HEK293 (cell line): ENCODE measurements at regions not wholly inside any gene's neighbourhood (a gene's known extent, or its start where the extent isn't known, plus 50 kb on each side); places are given as distances from the start of the nearest gene placed in this dataset.

ENCODE experiments used
- CTCF ChIA-PET: fragments of 350-600 bp; formaldehyde crosslinking; extraction: SDS; loops from one replicate; lab custom pipeline; 2021; ENCODE audit warnings: antibody characterized with exemption; lab: Yijun Ruan, JAX
- POLR2A ChIA-PET: fragments of 300-600 bp; formaldehyde crosslinking; extraction: SDS; loops from one replicate; lab custom pipeline; 2020; ENCODE audit warnings: antibody characterized with exemption, inconsistent platforms; lab: Yijun Ruan, JAX
- H3K27ac ChIP-seq: fragments of 200-500 bp; sonication (Bioruptor generic); 2 replicates; pipeline ENCODE4 v1.5.1; 2014; ENCODE audit warnings: low read depth, low read length, control low read depth, inconsistent platforms; ENCODE audit errors: extremely low read depth
- H3K36me3 ChIP-seq, 2 experiments: fragments of 200-500 bp in 1 of 2; sonication (Bioruptor generic) in 1 of 2; 1 replicate in 1 of 2; 2 replicates in 1 of 2; pipeline ENCODE4 v1.5.1; 2014 to 2017; ENCODE audit warnings: inconsistent platforms in 2 of 2, low read length in 2 of 2; ENCODE audit not compliant: control insufficient read depth in 2 of 2, insufficient read depth in 1 of 2
- H3K4me1 ChIP-seq: fragments of 200-500 bp; sonication (Bioruptor generic); 2 replicates; pipeline ENCODE4 v1.5.1; 2014; ENCODE audit warnings: mild to moderate bottlenecking, low read length, inconsistent platforms; ENCODE audit not compliant: control insufficient read depth, insufficient read depth
- H3K4me3 ChIP-seq: 2 replicates; pipeline ENCODE4 v1.5.1; 2011; ENCODE audit warnings: low read depth, mild to moderate bottlenecking, control low read depth, low read length, moderate library complexity
- H3K9me3 ChIP-seq: fragments of 200-500 bp; sonication (Bioruptor generic); 2 replicates; pipeline ENCODE4 v1.5.1; 2014; ENCODE audit warnings: low read depth, low read length, inconsistent platforms; ENCODE audit not compliant: control insufficient read depth, insufficient read depth
- HOXC10 ChIP-seq: sonication (generic); formaldehyde crosslinking; IDR thresholded peaks from 2 replicates; pipeline ENCODE4 v1.8.1; 2023; ENCODE audit warnings: mild to moderate bottlenecking, missing genetic modification reagents
- ZBTB44 ChIP-seq: fragments of 450-650 bp; IDR thresholded peaks from 2 replicates; pipeline ENCODE4 v1.5.1; 2018; ENCODE audit warnings: missing biosample characterization, mild to moderate bottlenecking, missing genetic modification characterization
- ZFP37 ChIP-seq: fragments of 450-650 bp; formaldehyde crosslinking; IDR thresholded peaks from 2 replicates; pipeline ENCODE4 v1.5.1; 2016; ENCODE audit warnings: missing biosample characterization, missing genetic modification characterization
- ZIC2 ChIP-seq: fragments of 450-650 bp; formaldehyde crosslinking; IDR thresholded peaks from 2 replicates; pipeline ENCODE4 v1.5.1; 2016; ENCODE audit warnings: missing biosample characterization, missing genetic modification characterization
- ZNF112 ChIP-seq: fragments of 450-650 bp; formaldehyde crosslinking; IDR thresholded peaks from 2 replicates; pipeline ENCODE4 v1.5.0; 2017; ENCODE audit warnings: missing biosample characterization, missing genetic modification characterization
- ZNF132 ChIP-seq: fragments of 450-650 bp; formaldehyde crosslinking; IDR thresholded peaks from 2 replicates; pipeline ENCODE4 v1.5.1; 2017; ENCODE audit warnings: missing biosample characterization, missing genetic modification characterization, borderline replicate concordance
- ZNF133 ChIP-seq: fragments of 450-650 bp; formaldehyde crosslinking; IDR thresholded peaks from 2 replicates; pipeline ENCODE4 v1.5.1; 2016; ENCODE audit warnings: missing biosample characterization, missing genetic modification characterization
- ZNF18 ChIP-seq: fragments of 450-650 bp; formaldehyde crosslinking; IDR thresholded peaks from 2 replicates; pipeline ENCODE4 v1.5.1; 2016; ENCODE audit warnings: missing biosample characterization, missing genetic modification characterization
- ZNF214 ChIP-seq: fragments of 450-650 bp; formaldehyde crosslinking; IDR thresholded peaks from 2 replicates; pipeline ENCODE4 v1.5.1; 2017; ENCODE audit warnings: missing biosample characterization, mild to moderate bottlenecking, missing genetic modification characterization, borderline replicate concordance
- ZNF223 ChIP-seq: fragments of 450-650 bp; formaldehyde crosslinking; IDR thresholded peaks from 2 replicates; pipeline ENCODE4 v1.5.1; 2016; ENCODE audit warnings: missing biosample characterization, missing genetic modification characterization
- ZNF280C ChIP-seq: fragments of 450-650 bp; formaldehyde crosslinking; IDR thresholded peaks from 2 replicates; pipeline ENCODE4 v1.5.1; 2016; ENCODE audit warnings: missing biosample characterization, missing genetic modification characterization
- ZNF354C ChIP-seq: fragments of 450-650 bp; formaldehyde crosslinking; IDR thresholded peaks from 2 replicates; pipeline ENCODE4 v1.5.1; 2016; ENCODE audit warnings: missing biosample characterization, missing genetic modification characterization, low read depth, borderline replicate concordance
- ZNF488 ChIP-seq: fragments of 450-650 bp; formaldehyde crosslinking; IDR thresholded peaks from 2 replicates; pipeline ENCODE4 v1.5.1; 2016; ENCODE audit warnings: missing biosample characterization, missing genetic modification characterization
- ZNF521 ChIP-seq: fragments of 450-650 bp; formaldehyde crosslinking; IDR thresholded peaks from 2 replicates; pipeline ENCODE4 v1.5.1; 2017; ENCODE audit warnings: missing biosample characterization, mild to moderate bottlenecking, missing genetic modification characterization
- ZNF544 ChIP-seq: fragments of 450-650 bp; formaldehyde crosslinking; IDR thresholded peaks from 2 replicates; pipeline ENCODE4 v1.5.0; 2017; ENCODE audit warnings: missing biosample characterization, missing genetic modification characterization
- ZNF596 ChIP-seq: fragments of 450-650 bp; IDR thresholded peaks from 2 replicates; pipeline ENCODE4 v1.5.0; 2018; ENCODE audit warnings: missing biosample characterization, mild to moderate bottlenecking, missing genetic modification characterization, moderate library complexity
- ZNF654 ChIP-seq: fragments of 450-650 bp; formaldehyde crosslinking; IDR thresholded peaks from 2 replicates; pipeline ENCODE4 v1.5.1; 2016; ENCODE audit warnings: low read depth, missing biosample characterization, missing genetic modification characterization
- ZNF76 ChIP-seq: fragments of 450-650 bp; formaldehyde crosslinking; IDR thresholded peaks from 2 replicates; pipeline ENCODE4; 2016; ENCODE audit warnings: low read depth, missing biosample characterization, missing genetic modification characterization, borderline replicate concordance
- ZNF777 ChIP-seq: fragments of 450-650 bp; formaldehyde crosslinking; IDR thresholded peaks from 2 replicates; pipeline ENCODE4 v1.5.1; 2017; ENCODE audit warnings: missing biosample characterization, missing genetic modification characterization, borderline replicate concordance
- ZNF791 ChIP-seq: fragments of 450-650 bp; formaldehyde crosslinking; IDR thresholded peaks from 2 replicates; pipeline ENCODE4 v1.5.1; 2016; ENCODE audit warnings: missing biosample characterization, missing genetic modification characterization
- ZNF830 ChIP-seq: fragments of 450-650 bp; IDR thresholded peaks from 2 replicates; pipeline ENCODE4 v1.5.0; 2018; ENCODE audit warnings: missing biosample characterization, missing genetic modification characterization, low read depth, mild to moderate bottlenecking, moderate library complexity
- TF ChIP-seq, protein P1 (sequence below): fragments of 450-650 bp; formaldehyde crosslinking; IDR thresholded peaks from 2 replicates; pipeline ENCODE4 v1.5.1; 2016; ENCODE audit warnings: missing biosample characterization, missing genetic modification characterization
- TF ChIP-seq, protein P2 (sequence below): fragments of 450-650 bp; formaldehyde crosslinking; IDR thresholded peaks from 2 replicates; pipeline ENCODE4 v1.5.1; 2017; ENCODE audit warnings: missing biosample characterization, missing genetic modification characterization
- TF ChIP-seq, protein P3 (sequence below): fragments of 450-650 bp; formaldehyde crosslinking; IDR thresholded peaks from 2 replicates; pipeline ENCODE4 v1.5.1; 2016; ENCODE audit warnings: missing biosample characterization, missing genetic modification characterization

DNA sequence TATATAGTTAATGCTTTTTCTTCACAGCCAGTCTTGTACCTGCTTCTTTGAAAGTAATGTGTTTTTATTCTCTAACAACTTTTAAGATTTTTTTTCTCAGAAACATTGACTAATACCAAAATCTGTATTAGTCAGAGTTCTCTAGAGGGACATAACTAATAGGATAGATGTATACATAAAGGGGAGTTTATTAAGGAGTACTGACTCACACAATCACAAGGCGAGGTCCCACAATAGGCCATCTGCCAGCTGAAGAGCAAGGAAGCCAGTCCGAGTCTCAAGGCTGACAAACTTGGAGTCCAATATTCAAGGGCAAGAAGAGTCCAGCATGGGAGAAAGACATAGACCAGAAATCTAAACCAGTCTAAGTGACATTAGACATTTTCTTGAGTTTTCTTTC lies 140.0 kb downstream of the RAB38 start:
- no peak overlapping the region for H3K4me3 ChIP-seq
- CTCF ChIA-PET = no interaction called here
- no peak for TF ChIP-seq ZNF280C (tag by site-specific recombination)
- no peak for TF ChIP-seq ZNF791
- no peak for TF ChIP-seq ZIC2 (tag by site-specific recombination)
- TF ChIP-seq ZNF654 (tag by site-specific recombination) = no peak
- TF ChIP-seq ZNF544 (tag by site-specific recombination) = no peak
- TF ChIP-seq, protein P1, sequence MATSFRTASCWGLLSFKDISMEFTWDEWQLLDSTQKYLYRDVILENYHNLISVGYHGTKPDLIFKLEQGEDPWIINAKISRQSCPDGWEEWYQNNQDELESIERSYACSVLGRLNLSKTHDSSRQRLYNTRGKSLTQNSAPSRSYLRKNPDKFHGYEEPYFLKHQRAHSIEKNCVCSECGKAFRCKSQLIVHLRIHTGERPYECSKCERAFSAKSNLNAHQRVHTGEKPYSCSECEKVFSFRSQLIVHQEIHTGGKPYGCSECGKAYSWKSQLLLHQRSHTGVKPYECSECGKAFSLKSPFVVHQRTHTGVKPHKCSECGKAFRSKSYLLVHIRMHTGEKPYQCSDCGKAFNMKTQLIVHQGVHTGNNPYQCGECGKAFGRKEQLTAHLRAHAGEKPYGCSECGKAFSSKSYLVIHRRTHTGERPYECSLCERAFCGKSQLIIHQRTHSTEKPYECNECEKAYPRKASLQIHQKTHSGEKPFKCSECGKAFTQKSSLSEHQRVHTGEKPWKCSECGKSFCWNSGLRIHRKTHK = no peak
- TF ChIP-seq ZNF223 (tag by site-specific recombination) = no peak
- TF ChIP-seq ZNF830 (tag by site-specific recombination) = no peak
- TF ChIP-seq ZNF112 (tag by site-specific recombination) = no peak
- TF ChIP-seq ZNF354C (tag by site-specific recombination) = no peak
- no peak for TF ChIP-seq ZNF214 (tag by site-specific recombination)
- TF ChIP-seq ZNF596 (tag by site-specific recombination) = no peak
- TF ChIP-seq, protein P2, sequence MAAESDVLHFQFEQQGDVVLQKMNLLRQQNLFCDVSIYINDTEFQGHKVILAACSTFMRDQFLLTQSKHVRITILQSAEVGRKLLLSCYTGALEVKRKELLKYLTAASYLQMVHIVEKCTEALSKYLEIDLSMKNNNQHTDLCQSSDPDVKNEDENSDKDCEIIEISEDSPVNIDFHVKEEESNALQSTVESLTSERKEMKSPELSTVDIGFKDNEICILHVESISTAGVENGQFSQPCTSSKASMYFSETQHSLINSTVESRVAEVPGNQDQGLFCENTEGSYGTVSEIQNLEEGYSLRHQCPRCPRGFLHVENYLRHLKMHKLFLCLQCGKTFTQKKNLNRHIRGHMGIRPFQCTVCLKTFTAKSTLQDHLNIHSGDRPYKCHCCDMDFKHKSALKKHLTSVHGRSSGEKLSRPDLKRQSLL (tag by site-specific recombination) = no peak
- TF ChIP-seq ZNF777 = no peak
- TF ChIP-seq ZFP37 (tag by site-specific recombination) = no peak
- TF ChIP-seq, all 188 proteins: peak for 0
- H3K27ac ChIP-seq = no peak overlapping the region
- no peaks in the 10 kb centered on the region for H3K36me3 ChIP-seq
- POLR2A ChIA-PET = no interaction called here
- H3K9me3 ChIP-seq = no peaks in the 10 kb centered on the region
- H3K4me1 ChIP-seq = no peaks in the 10 kb centered on the region

DNA sequence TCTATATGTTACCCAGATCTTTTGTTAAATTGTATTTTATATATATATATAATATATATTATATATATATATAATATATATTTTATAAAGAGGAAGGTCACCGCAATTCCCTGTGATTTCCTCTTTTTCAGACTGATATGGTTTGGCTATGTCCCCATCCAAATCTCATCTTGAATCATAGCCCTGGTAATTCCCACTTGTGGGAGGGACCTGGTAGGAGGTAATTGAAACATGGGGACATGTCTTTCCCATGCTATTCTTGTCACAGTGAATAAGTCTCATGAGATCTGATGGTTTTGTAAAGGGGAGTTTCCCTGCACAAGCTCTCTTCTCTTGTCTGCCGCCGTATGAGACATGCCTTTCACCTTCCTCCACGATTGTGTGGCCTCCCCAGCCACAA lies 157.6 kb downstream of the RAB38 start:
- POLR2A ChIA-PET = no interaction called here
- CTCF ChIA-PET = interaction anchor here (0.6 to 4.7 kb wide), 13 partner anchors 21 to 662 kb away, joined by 3 to 66 read pairs (median 4); no protein-coding TSS in a partner anchor
- no peak overlapping the region for H3K4me3 ChIP-seq
- no peaks in the 10 kb centered on the region for H3K4me1 ChIP-seq
- no peak overlapping the region for H3K27ac ChIP-seq
- H3K36me3 ChIP-seq = no peaks in the 10 kb centered on the region
- no peaks in the 10 kb centered on the region for H3K9me3 ChIP-seq
- TF ChIP-seq HOXC10 = no peak
- no peak for TF ChIP-seq ZBTB44 (tag by site-specific recombination)
- no peak for TF ChIP-seq ZNF521 (tag by site-specific recombination)
- TF ChIP-seq ZNF18 (tag by site-specific recombination) = no peak
- TF ChIP-seq, protein P3, sequence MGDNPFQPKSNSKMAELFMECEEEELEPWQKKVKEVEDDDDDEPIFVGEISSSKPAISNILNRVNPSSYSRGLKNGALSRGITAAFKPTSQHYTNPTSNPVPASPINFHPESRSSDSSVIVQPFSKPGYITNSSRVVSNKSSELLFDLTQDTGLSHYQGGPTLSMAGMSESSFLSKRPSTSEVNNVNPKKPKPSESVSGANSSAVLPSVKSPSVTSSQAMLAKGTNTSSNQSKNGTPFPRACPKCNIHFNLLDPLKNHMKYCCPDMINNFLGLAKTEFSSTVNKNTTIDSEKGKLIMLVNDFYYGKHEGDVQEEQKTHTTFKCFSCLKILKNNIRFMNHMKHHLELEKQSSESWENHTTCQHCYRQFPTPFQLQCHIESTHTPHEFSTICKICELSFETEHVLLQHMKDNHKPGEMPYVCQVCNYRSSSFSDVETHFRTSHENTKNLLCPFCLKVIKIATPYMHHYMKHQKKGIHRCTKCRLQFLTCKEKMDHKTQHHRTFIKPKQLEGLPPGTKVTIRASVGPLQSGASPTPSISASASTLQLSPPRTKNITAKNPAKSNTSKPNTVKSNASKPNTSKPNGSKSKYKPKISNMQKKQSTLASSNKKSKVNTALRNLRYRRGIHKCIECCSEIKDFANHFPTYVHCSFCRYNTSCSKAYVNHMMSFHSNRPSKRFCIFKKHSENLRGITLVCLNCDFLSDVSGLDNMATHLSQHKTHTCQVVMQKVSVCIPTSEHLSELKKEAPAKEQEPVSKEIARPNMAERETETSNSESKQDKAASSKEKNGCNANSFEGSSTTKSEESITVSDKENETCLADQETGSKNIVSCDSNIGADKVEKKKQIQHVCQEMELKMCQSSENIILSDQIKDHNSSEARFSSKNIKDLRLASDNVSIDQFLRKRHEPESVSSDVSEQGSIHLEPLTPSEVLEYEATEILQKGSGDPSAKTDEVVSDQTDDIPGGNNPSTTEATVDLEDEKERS = no peak
- no peak for TF ChIP-seq ZNF76 (tag by site-specific recombination)
- TF ChIP-seq ZNF133 = no peak
- no peak for TF ChIP-seq ZNF488 (tag by site-specific recombination)
- TF ChIP-seq ZNF132 (tag by site-specific recombination) = no peak
